Choroid plexus epithelial cell (primary cell): ENCODE measurements at regions not wholly inside any gene's neighbourhood (a gene's known extent, or its start where the extent isn't known, plus 50 kb on each side); places are given as distances from the start of the nearest gene placed in this dataset.

Source experiments
- DNase-seq: peaks from one replicate; pipeline ENCODE4 v3.0.0-alpha.2; 2010; ENCODE audit warnings: low read depth
- H3K4me3 ChIP-seq: 2 replicates; pipeline ENCODE4 v1.5.1; 2011; ENCODE audit warnings: low read depth, mild to moderate bottlenecking, control low read depth, low read length, moderate library complexity
- CTCF ChIP-seq: conservative IDR thresholded peaks from 2 replicates; pipeline ENCODE4 v1.5.1; 2011; ENCODE audit warnings: low read depth, mild to moderate bottlenecking, control low read depth, inconsistent platforms, low read length, moderate library complexity

- TF ChIP-seq CTCF, result no peak
- DNase-seq, result peak; percentile 80
- no peak overlapping the region for H3K4me3 ChIP-seq
Measured at GRCh38 chr13:50353651-50354415, 338.6 kb downstream of the KCNRG start.

- no peak overlapping the region for H3K4me3 ChIP-seq
- no peak for DNase-seq
- TF ChIP-seq CTCF, result no peak
Measured at GRCh38 chr13:50355797-50356196, 340.6 kb downstream of the KCNRG start.

- no peak for TF ChIP-seq CTCF
- no peak for DNase-seq
- no peak overlapping the region for H3K4me3 ChIP-seq
Measured at GRCh38 chr13:50357136-50357535, 341.9 kb downstream of the KCNRG start.

- no peak for TF ChIP-seq CTCF
- no peak overlapping the region for H3K4me3 ChIP-seq
- DNase-seq, result peak; percentile 69
Measured at GRCh38 chr13:50357586-50358118, 342.4 kb downstream of the KCNRG start.

GRCh38 chr13:50358231-50359040 is 343.2 kb downstream of the KCNRG start:
- DNase-seq, result peak; percentile 21
- H3K4me3 ChIP-seq, result no peak overlapping the region
- no peak for TF ChIP-seq CTCF

- DNase-seq, result no peak
- H3K4me3 ChIP-seq, result no peak overlapping the region
- no peak for TF ChIP-seq CTCF
Measured at GRCh38 chr13:50359041-50359367, 343.8 kb downstream of the KCNRG start.
